ENCODE measurements at regions not wholly inside any gene's neighbourhood (a gene's known extent, or its start where the extent isn't known, plus 50 kb on each side); places are given as distances from the start of the nearest gene placed in this dataset.

GRCh38 chr2:149920389-149920788 is 332.8 kb upstream of the MMADHC start:
- Histone ChIP-seq H3K27ac (no peak overlapping the region), H3K27me3 (no peaks in the 10 kb centered on the region), H3K4me3 (no peak overlapping the region), H3K9me3 (no peaks in the 10 kb centered on the region), H3K4me1 (no peaks in the 10 kb centered on the region), H3K36me3 (no peaks in the 10 kb centered on the region)
- DNase-seq = no peak
- TF ChIP-seq POLR2A (IDR thresholded peaks at IDR 0.05) (no peak), CTCF (IDR thresholded peaks at IDR 0.05) (no peak)
- intact Hi-C loops (cut with DNase I; ENCODE audit: low total_unique reads) = no loop called here

- TF ChIP-seq POLR2A (IDR thresholded peaks at IDR 0.05) (no peak), CTCF (IDR thresholded peaks at IDR 0.05) (no peak)
- Histone ChIP-seq H3K36me3 (no peaks in the 10 kb centered on the region), H3K4me3 (no peak overlapping the region), H3K9me3 (no peaks in the 10 kb centered on the region), H3K4me1 (no peaks in the 10 kb centered on the region), H3K27me3 (no peaks in the 10 kb centered on the region), H3K27ac (no peak overlapping the region)
- no peak for DNase-seq
- intact Hi-C loops (cut with DNase I; ENCODE audit: low total_unique reads) = no loop called here
Observed at GRCh38 chr2:149915151-149915550, 327.6 kb upstream of the MMADHC start.

- H3K36me3 ChIP-seq = no peaks in the 10 kb centered on the region
- H3K9me3 ChIP-seq = no peaks in the 10 kb centered on the region
- intact Hi-C loops (cut with DNase I; ENCODE audit: low total_unique reads) = no loop called here
- no peak overlapping the region for H3K4me3 ChIP-seq
- TF ChIP-seq CTCF (IDR thresholded peaks at IDR 0.05) (no peak), POLR2A (IDR thresholded peaks at IDR 0.05) (no peak)
- no peaks in the 10 kb centered on the region for H3K27me3 ChIP-seq
- no peaks in the 10 kb centered on the region for H3K4me1 ChIP-seq
- DNase-seq = no peak
- no peak overlapping the region for H3K27ac ChIP-seq
Observed at GRCh38 chr2:149908726-149909683, 321.4 kb upstream of the MMADHC start.

GRCh38 chr2:149906886-149907285 is 319.3 kb upstream of the MMADHC start:
- no peaks in the 10 kb centered on the region for H3K27me3 ChIP-seq
- no peak for DNase-seq
- H3K4me1 ChIP-seq = no peaks in the 10 kb centered on the region
- H3K27ac ChIP-seq = no peak overlapping the region
- TF ChIP-seq POLR2A (IDR thresholded peaks at IDR 0.05) (no peak), CTCF (IDR thresholded peaks at IDR 0.05) (no peak)
- H3K4me3 ChIP-seq = no peak overlapping the region
- H3K9me3 ChIP-seq = no peaks in the 10 kb centered on the region
- no peaks in the 10 kb centered on the region for H3K36me3 ChIP-seq
- intact Hi-C loops (cut with DNase I; ENCODE audit: low total_unique reads) = no loop called here

GRCh38 chr2:149904352-149905175 is 317.0 kb upstream of the MMADHC start:
- no peak for DNase-seq
- Histone ChIP-seq H3K4me1 (no peaks in the 10 kb centered on the region), H3K27ac (no peak overlapping the region), H3K4me3 (no peak overlapping the region), H3K9me3 (no peaks in the 10 kb centered on the region), H3K36me3 (no peaks in the 10 kb centered on the region), H3K27me3 (no peaks in the 10 kb centered on the region)
- intact Hi-C loops (cut with DNase I; ENCODE audit: low total_unique reads) = no loop called here
- TF ChIP-seq POLR2A (IDR thresholded peaks at IDR 0.05) (no peak), CTCF (IDR thresholded peaks at IDR 0.05) (no peak)
